GM23338 (cell line): ENCODE measurements at regions not wholly inside any gene's neighbourhood (a gene's known extent, or its start where the extent isn't known, plus 50 kb on each side); places are given as distances from the start of the nearest gene placed in this dataset.

Source experiments
- ATAC-seq: fragments of 200-7000 bp; cut with Tn5 transposase; 3 replicates; pipeline ENCODE4 v1.9.1; 2020
- DNase-seq: peaks from one replicate; pipeline ENCODE4 v3.0.0-alpha.2; 2015; ENCODE audit warnings: low spot score
- H2AFZ ChIP-seq: fragments of 200-600 bp; sonication (generic); 2 replicates; pipeline ENCODE4 v1.8.0; 2016; ENCODE audit warnings: antibody characterized with exemption, mild to moderate bottlenecking, moderate library complexity
- H3F3A ChIP-seq: fragments of 200-600 bp; sonication (generic); replicated peaks from 2 replicates; pipeline ENCODE4 v1.8.0; 2017; ENCODE audit warnings: antibody characterized with exemption, mixed run types, low read depth
- H3K27ac ChIP-seq: fragments of 200-600 bp; sonication (generic); 2 replicates; pipeline ENCODE4 v1.6.1; 2016; ENCODE audit warnings: low read depth
- H3K27me3 ChIP-seq: fragments of 200-600 bp; sonication (generic); 2 replicates; pipeline ENCODE4 v1.8.0; 2016; ENCODE audit warnings: mild to moderate bottlenecking, mixed run types, moderate library complexity; ENCODE audit not compliant: insufficient read depth
- H3K36me3 ChIP-seq: fragments of 200-600 bp; sonication (generic); 2 replicates; pipeline ENCODE4 v1.8.0; 2016; ENCODE audit warnings: mild to moderate bottlenecking; ENCODE audit not compliant: insufficient read depth
- H3K4me1 ChIP-seq: fragments of 200-600 bp; sonication (generic); 2 replicates; pipeline ENCODE4 v1.8.0; 2016; ENCODE audit warnings: mild to moderate bottlenecking, moderate library complexity; ENCODE audit not compliant: insufficient read depth
- H3K4me2 ChIP-seq: fragments of 200-600 bp; sonication (generic); 2 replicates; pipeline ENCODE4 v1.7.1; 2017; ENCODE audit warnings: mixed run types
- H3K4me3 ChIP-seq: fragments of 200-600 bp; sonication (generic); 2 replicates; pipeline ENCODE4 v1.6.1; 2016; ENCODE audit warnings: mixed run types
- H3K79me2 ChIP-seq: fragments of 200-600 bp; sonication (generic); replicated peaks from 2 replicates; pipeline ENCODE4 v1.8.0; 2017; ENCODE audit warnings: mild to moderate bottlenecking; ENCODE audit not compliant: insufficient read depth
- H3K9me2 ChIP-seq: fragments of 200-600 bp; sonication (generic); 2 replicates; pipeline ENCODE4 v1.8.0; 2017; ENCODE audit not compliant: insufficient read depth
- H4K20me1 ChIP-seq: fragments of 200-600 bp; sonication (generic); replicated peaks from 2 replicates; pipeline ENCODE4 v1.8.0; 2017; ENCODE audit warnings: mild to moderate bottlenecking; ENCODE audit not compliant: insufficient read depth
- H3K27ac Mint-ChIP-seq: 2 replicates; pipeline ENCODE4 v1.8.0; 2020; ENCODE audit warnings: inconsistent platforms, mild to moderate bottlenecking, moderate library complexity, mixed read lengths
- H3K27me3 Mint-ChIP-seq: 3 replicates; pipeline ENCODE4 v1.8.0; 2022; ENCODE audit warnings: low read depth, mild to moderate bottlenecking, moderate library complexity, mixed read lengths, inconsistent platforms; ENCODE audit not compliant: insufficient read depth, poor library complexity
- H3K36me3 Mint-ChIP-seq: 3 replicates; pipeline ENCODE4 v1.8.0; 2021; ENCODE audit warnings: low read depth, mild to moderate bottlenecking, inconsistent platforms, moderate library complexity, mixed read lengths
- H3K4me1 Mint-ChIP-seq: 3 replicates; pipeline ENCODE4 v1.8.0; 2020; ENCODE audit warnings: mild to moderate bottlenecking, inconsistent platforms, mixed read lengths
- H3K4me3 Mint-ChIP-seq: 3 replicates; pipeline ENCODE4 v1.8.0; 2021; ENCODE audit warnings: moderate library complexity, mild to moderate bottlenecking, inconsistent platforms, mixed read lengths
- H3K9me3 Mint-ChIP-seq: 3 replicates; pipeline ENCODE4 v1.8.0; 2020; ENCODE audit warnings: moderate library complexity, mild to moderate bottlenecking, inconsistent platforms, mixed read lengths
- CREB1 ChIP-seq: fragments of 250-450 bp; sonication (Bioruptor Pico); IDR thresholded peaks from 2 replicates; pipeline ENCODE4 v1.5.0; 2020; ENCODE audit warnings: low read depth, mild to moderate bottlenecking, moderate library complexity
- EZH2 ChIP-seq: fragments of 200-600 bp; sonication (generic); IDR thresholded peaks from one replicate; pipeline ENCODE4 v1.8.0; 2017; ENCODE audit warnings: antibody characterized with exemption, mild to moderate bottlenecking, low read depth; ENCODE audit not compliant: unreplicated experiment
- EZH2phosphoT487 ChIP-seq: fragments of 200-600 bp; sonication (generic); IDR thresholded peaks from one replicate; pipeline ENCODE4 v1.8.1; 2018; ENCODE audit warnings: antibody characterized with exemption; ENCODE audit not compliant: unreplicated experiment
- JUNB ChIP-seq: IDR thresholded peaks from one replicate; pipeline ENCODE4 v1.6.1; 2016; ENCODE audit warnings: antibody characterized with exemption; ENCODE audit not compliant: unreplicated experiment
- NANOG ChIP-seq: IDR thresholded peaks from 2 replicates; pipeline ENCODE4 v1.6.1; 2016; ENCODE audit warnings: antibody characterized with exemption, borderline replicate concordance
- POLR2AphosphoS5 ChIP-seq: IDR thresholded peaks from 2 replicates; pipeline ENCODE4 v1.6.1; 2016; ENCODE audit warnings: antibody characterized with exemption, low read depth
- STAT1 ChIP-seq: IDR thresholded peaks from one replicate; pipeline ENCODE4 v1.6.1; 2016; ENCODE audit warnings: antibody characterized with exemption; ENCODE audit not compliant: unreplicated experiment
- ZNF114 ChIP-seq: fragments of 250-450 bp; sonication (Bioruptor Pico); IDR thresholded peaks from 2 replicates; pipeline ENCODE4 v1.5.0; 2020; ENCODE audit warnings: mild to moderate bottlenecking, moderate library complexity
- ZNF331 ChIP-seq: fragments of 250-450 bp; sonication (Bioruptor Pico); IDR thresholded peaks from 2 replicates; pipeline ENCODE4 v1.5.0; 2020; ENCODE audit warnings: low read depth, mild to moderate bottlenecking, moderate library complexity
- TF ChIP-seq, protein P1 (sequence below): IDR thresholded peaks from one replicate; pipeline ENCODE4 v1.6.1; 2018; ENCODE audit warnings: antibody characterized with exemption; ENCODE audit not compliant: unreplicated experiment
- TF ChIP-seq, protein P2 (sequence below): fragments of 250-450 bp; sonication (Bioruptor Pico); IDR thresholded peaks from 2 replicates; pipeline ENCODE4 v1.5.0; 2020; ENCODE audit warnings: mild to moderate bottlenecking, moderate library complexity
- TF ChIP-seq, protein P3 (sequence below): IDR thresholded peaks from 2 replicates; pipeline ENCODE4 v1.6.1; 2016; ENCODE audit warnings: antibody characterized with exemption
- TF ChIP-seq, protein P4 (sequence below), 2 experiments: fragments of 200-600 bp in 1 of 2; sonication (generic) in 1 of 2; conservative IDR thresholded peaks; 2 replicates each; pipeline versions ENCODE4 v1.5.1 to v1.6.1; 2016 to 2017; ENCODE audit warnings: antibody characterized with exemption in 2 of 2, low read depth in 2 of 2, mild to moderate bottlenecking in 2 of 2, moderate library complexity in 1 of 2

DNA sequence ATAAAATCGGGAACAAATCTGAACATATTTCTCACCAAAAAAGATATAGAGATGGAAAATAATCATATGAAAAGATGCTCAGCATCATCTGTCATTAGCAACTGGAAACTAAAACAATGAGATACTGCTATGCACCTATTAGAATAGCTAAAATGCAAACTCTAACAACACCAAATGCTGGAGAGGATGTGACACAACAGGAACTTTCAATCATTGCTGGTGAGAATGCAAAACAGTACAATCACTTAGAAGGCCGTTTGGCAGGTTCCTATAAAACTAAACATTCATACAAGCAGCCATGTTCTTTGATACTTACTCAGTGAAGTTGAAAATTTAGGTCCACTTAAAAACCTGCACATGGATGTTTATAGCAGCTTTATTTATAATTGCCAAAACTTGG is 67.0 kb downstream of the FAM50B start:
- Histone ChIP-seq H3K9me2 (peaks cover 7% of the 10 kb centered on the region; the same call in 1 of the 2 replicates), H3K36me3 (0 out of 2 replicates have a peak, but pooled peaks cover 4% of the 10 kb centered on the region), H3K27ac (no peak overlapping the region), H3K4me3 (no peak overlapping the region), H2AFZ (no peak overlapping the region), H4K20me1 (no peaks in the 10 kb centered on the region), H3K4me1 (peaks cover 10% of the 10 kb centered on the region; the same call in 1 of the 2 replicates), H3K4me2 (no peak overlapping the region), H3K27me3 (no peaks in the 10 kb centered on the region), H3K79me2 (no peaks in the 10 kb centered on the region), H3F3A (no peaks in the 10 kb centered on the region)
- ATAC-seq = no peak
- Mint-ChIP-seq H3K27ac (no peak overlapping the region), H3K36me3 (peaks cover 16% of the 10 kb centered on the region; the same call in 2 of the 3 replicates), H3K9me3 (peaks cover 34% of the 10 kb centered on the region), H3K4me3 (no peak overlapping the region), H3K27me3 (peaks cover 7% of the 10 kb centered on the region), H3K4me1 (peaks cover 18% of the 10 kb centered on the region)
- TF ChIP-seq, protein P1, sequence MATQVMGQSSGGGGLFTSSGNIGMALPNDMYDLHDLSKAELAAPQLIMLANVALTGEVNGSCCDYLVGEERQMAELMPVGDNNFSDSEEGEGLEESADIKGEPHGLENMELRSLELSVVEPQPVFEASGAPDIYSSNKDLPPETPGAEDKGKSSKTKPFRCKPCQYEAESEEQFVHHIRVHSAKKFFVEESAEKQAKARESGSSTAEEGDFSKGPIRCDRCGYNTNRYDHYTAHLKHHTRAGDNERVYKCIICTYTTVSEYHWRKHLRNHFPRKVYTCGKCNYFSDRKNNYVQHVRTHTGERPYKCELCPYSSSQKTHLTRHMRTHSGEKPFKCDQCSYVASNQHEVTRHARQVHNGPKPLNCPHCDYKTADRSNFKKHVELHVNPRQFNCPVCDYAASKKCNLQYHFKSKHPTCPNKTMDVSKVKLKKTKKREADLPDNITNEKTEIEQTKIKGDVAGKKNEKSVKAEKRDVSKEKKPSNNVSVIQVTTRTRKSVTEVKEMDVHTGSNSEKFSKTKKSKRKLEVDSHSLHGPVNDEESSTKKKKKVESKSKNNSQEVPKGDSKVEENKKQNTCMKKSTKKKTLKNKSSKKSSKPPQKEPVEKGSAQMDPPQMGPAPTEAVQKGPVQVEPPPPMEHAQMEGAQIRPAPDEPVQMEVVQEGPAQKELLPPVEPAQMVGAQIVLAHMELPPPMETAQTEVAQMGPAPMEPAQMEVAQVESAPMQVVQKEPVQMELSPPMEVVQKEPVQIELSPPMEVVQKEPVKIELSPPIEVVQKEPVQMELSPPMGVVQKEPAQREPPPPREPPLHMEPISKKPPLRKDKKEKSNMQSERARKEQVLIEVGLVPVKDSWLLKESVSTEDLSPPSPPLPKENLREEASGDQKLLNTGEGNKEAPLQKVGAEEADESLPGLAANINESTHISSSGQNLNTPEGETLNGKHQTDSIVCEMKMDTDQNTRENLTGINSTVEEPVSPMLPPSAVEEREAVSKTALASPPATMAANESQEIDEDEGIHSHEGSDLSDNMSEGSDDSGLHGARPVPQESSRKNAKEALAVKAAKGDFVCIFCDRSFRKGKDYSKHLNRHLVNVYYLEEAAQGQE = no peak
- TF ChIP-seq, protein P2, sequence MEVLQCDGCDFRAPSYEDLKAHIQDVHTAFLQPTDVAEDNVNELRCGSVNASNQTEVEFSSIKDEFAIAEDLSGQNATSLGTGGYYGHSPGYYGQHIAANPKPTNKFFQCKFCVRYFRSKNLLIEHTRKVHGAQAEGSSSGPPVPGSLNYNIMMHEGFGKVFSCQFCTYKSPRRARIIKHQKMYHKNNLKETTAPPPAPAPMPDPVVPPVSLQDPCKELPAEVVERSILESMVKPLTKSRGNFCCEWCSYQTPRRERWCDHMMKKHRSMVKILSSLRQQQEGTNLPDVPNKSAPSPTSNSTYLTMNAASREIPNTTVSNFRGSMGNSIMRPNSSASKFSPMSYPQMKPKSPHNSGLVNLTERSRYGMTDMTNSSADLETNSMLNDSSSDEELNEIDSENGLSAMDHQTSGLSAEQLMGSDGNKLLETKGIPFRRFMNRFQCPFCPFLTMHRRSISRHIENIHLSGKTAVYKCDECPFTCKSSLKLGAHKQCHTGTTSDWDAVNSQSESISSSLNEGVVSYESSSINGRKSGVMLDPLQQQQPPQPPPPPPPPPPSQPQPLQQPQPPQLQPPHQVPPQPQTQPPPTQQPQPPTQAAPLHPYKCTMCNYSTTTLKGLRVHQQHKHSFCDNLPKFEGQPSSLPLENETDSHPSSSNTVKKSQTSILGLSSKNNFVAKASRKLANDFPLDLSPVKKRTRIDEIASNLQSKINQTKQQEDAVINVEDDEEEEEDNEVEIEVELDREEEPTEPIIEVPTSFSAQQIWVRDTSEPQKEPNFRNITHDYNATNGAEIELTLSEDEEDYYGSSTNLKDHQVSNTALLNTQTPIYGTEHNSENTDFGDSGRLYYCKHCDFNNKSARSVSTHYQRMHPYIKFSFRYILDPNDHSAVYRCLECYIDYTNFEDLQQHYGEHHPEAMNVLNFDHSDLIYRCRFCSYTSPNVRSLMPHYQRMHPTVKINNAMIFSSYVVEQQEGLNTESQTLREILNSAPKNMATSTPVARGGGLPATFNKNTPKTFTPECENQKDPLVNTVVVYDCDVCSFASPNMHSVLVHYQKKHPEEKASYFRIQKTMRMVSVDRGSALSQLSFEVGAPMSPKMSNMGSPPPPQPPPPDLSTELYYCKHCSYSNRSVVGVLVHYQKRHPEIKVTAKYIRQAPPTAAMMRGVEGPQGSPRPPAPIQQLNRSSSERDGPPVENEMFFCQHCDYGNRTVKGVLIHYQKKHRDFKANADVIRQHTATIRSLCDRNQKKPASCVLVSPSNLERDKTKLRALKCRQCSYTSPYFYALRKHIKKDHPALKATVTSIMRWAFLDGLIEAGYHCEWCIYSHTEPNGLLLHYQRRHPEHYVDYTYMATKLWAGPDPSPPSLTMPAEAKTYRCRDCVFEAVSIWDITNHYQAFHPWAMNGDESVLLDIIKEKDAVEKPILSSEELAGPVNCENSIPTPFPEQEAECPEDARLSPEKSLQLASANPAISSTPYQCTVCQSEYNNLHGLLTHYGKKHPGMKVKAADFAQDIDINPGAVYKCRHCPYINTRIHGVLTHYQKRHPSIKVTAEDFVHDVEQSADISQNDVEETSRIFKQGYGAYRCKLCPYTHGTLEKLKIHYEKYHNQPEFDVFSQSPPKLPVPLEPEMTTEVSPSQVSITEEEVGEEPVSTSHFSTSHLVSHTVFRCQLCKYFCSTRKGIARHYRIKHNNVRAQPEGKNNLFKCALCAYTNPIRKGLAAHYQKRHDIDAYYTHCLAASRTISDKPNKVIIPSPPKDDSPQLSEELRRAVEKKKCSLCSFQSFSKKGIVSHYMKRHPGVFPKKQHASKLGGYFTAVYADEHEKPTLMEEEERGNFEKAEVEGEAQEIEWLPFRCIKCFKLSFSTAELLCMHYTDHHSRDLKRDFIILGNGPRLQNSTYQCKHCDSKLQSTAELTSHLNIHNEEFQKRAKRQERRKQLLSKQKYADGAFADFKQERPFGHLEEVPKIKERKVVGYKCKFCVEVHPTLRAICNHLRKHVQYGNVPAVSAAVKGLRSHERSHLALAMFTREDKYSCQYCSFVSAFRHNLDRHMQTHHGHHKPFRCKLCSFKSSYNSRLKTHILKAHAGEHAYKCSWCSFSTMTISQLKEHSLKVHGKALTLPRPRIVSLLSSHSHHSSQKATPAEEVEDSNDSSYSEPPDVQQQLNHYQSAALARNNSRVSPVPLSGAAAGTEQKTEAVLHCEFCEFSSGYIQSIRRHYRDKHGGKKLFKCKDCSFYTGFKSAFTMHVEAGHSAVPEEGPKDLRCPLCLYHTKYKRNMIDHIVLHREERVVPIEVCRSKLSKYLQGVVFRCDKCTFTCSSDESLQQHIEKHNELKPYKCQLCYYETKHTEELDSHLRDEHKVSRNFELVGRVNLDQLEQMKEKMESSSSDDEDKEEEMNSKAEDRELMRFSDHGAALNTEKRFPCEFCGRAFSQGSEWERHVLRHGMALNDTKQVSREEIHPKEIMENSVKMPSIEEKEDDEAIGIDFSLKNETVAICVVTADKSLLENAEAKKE = no peak
- TF ChIP-seq NANOG = no peak
- no peak for TF ChIP-seq POLR2AphosphoS5
- no peak for TF ChIP-seq EZH2phosphoT487
- TF ChIP-seq EZH2 = no peak
- TF ChIP-seq, protein P3, sequence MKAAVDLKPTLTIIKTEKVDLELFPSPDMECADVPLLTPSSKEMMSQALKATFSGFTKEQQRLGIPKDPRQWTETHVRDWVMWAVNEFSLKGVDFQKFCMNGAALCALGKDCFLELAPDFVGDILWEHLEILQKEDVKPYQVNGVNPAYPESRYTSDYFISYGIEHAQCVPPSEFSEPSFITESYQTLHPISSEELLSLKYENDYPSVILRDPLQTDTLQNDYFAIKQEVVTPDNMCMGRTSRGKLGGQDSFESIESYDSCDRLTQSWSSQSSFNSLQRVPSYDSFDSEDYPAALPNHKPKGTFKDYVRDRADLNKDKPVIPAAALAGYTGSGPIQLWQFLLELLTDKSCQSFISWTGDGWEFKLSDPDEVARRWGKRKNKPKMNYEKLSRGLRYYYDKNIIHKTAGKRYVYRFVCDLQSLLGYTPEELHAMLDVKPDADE = no peak
- TF ChIP-seq CREB1 (CRISPR knock-in tag) = no peak
- TF ChIP-seq ZNF331 (CRISPR knock-in tag) = no peak
- TF ChIP-seq ZNF114 (CRISPR knock-in tag) = no peak
- TF ChIP-seq JUNB = no peak
- no peak for TF ChIP-seq STAT1
- TF ChIP-seq, protein P4, sequence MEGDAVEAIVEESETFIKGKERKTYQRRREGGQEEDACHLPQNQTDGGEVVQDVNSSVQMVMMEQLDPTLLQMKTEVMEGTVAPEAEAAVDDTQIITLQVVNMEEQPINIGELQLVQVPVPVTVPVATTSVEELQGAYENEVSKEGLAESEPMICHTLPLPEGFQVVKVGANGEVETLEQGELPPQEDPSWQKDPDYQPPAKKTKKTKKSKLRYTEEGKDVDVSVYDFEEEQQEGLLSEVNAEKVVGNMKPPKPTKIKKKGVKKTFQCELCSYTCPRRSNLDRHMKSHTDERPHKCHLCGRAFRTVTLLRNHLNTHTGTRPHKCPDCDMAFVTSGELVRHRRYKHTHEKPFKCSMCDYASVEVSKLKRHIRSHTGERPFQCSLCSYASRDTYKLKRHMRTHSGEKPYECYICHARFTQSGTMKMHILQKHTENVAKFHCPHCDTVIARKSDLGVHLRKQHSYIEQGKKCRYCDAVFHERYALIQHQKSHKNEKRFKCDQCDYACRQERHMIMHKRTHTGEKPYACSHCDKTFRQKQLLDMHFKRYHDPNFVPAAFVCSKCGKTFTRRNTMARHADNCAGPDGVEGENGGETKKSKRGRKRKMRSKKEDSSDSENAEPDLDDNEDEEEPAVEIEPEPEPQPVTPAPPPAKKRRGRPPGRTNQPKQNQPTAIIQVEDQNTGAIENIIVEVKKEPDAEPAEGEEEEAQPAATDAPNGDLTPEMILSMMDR (conservative IDR thresholded peaks at IDR 0.05; ENCODE audit: low read depth in 2 of 2) = no peak
- no peak for DNase-seq
